ENCODE measurements at regions not wholly inside any gene's neighbourhood (a gene's known extent, or its start where the extent isn't known, plus 50 kb on each side); places are given as distances from the start of the nearest gene placed in this dataset.

- no peak for DNase-seq (ENCODE audit: low read depth)
Measured at GRCh38 chr16:80176114-80176513, 364.7 kb upstream of the DYNLRB2 start.

GRCh38 chr16:80175011-80175410 is 365.8 kb upstream of the DYNLRB2 start:
- no peak for DNase-seq (ENCODE audit: low read depth)

GRCh38 chr16:80174416-80174815 is 366.4 kb upstream of the DYNLRB2 start:
- DNase-seq (ENCODE audit: low read depth): no peak

GRCh38 chr16:80171746-80172145 is 369.0 kb upstream of the DYNLRB2 start:
- no peak for DNase-seq (ENCODE audit: low read depth)

- DNase-seq (ENCODE audit: low read depth): no peak
Measured at GRCh38 chr16:80171199-80171598, 369.6 kb upstream of the DYNLRB2 start.

GRCh38 chr16:80167657-80168390 is 373.0 kb upstream of the DYNLRB2 start:
- DNase-seq (ENCODE audit: low read depth): no peak

GRCh38 chr16:80166082-80166481 is 374.7 kb upstream of the DYNLRB2 start:
- DNase-seq (ENCODE audit: low read depth): no peak

- DNase-seq (ENCODE audit: low read depth): no peak
Measured at GRCh38 chr16:80164966-80165550, 375.7 kb upstream of the DYNLRB2 start.

GRCh38 chr16:80163339-80163738 is 377.5 kb upstream of the DYNLRB2 start:
- no peak for DNase-seq (ENCODE audit: low read depth)

GRCh38 chr16:80161799-80162739 is 378.7 kb upstream of the DYNLRB2 start:
- DNase-seq (ENCODE audit: low read depth): no peak

- DNase-seq (ENCODE audit: low read depth): no peak
Measured at GRCh38 chr16:80158766-80159165, 382.0 kb upstream of the DYNLRB2 start.

- DNase-seq (ENCODE audit: low read depth): no peak
Measured at GRCh38 chr16:80151722-80152111, 389.1 kb upstream of the DYNLRB2 start.

- no peak for DNase-seq (ENCODE audit: low read depth)
Measured at GRCh38 chr16:80150978-80151721, 389.6 kb upstream of the DYNLRB2 start.

GRCh38 chr16:80148826-80149225 is 392.0 kb upstream of the DYNLRB2 start:
- DNase-seq (ENCODE audit: low read depth): no peak

GRCh38 chr16:80147026-80147655 is 393.7 kb upstream of the DYNLRB2 start:
- no peak for DNase-seq (ENCODE audit: low read depth)

GRCh38 chr16:80144191-80144590 is 396.6 kb upstream of the DYNLRB2 start:
- no peak for DNase-seq (ENCODE audit: low read depth)

- no peak for DNase-seq (ENCODE audit: low read depth)
Measured at GRCh38 chr16:80142940-80143339, 397.9 kb upstream of the DYNLRB2 start.

GRCh38 chr16:80142281-80142680 is 398.5 kb upstream of the DYNLRB2 start:
- DNase-seq (ENCODE audit: low read depth): no peak

- no peak for DNase-seq (ENCODE audit: low read depth)
Measured at GRCh38 chr16:80129791-80130190, 411.0 kb upstream of the DYNLRB2 start.

- no peak for DNase-seq (ENCODE audit: low read depth)
Measured at GRCh38 chr16:80125677-80126076, 415.1 kb upstream of the DYNLRB2 start.

GRCh38 chr16:80123189-80123588 is 417.6 kb upstream of the DYNLRB2 start:
- no peak for DNase-seq (ENCODE audit: low read depth)

GRCh38 chr16:80122115-80122514 is 418.7 kb upstream of the DYNLRB2 start:
- DNase-seq (ENCODE audit: low read depth): no peak

All from stimulated activated CD8-positive, alpha-beta memory T cell treated with anti-CD3 and anti-CD28 coated beads, Interleukin-12 subunit alpha, Interleukin-12 subunit beta, amount 100 ng/mL, for 4 hours (primary cell).